Esophagus muscularis mucosa (tissue), 4 donors: ENCODE measurements at regions not wholly inside any gene's neighbourhood (a gene's known extent, or its start where the extent isn't known, plus 50 kb on each side); places are given as distances from the start of the nearest gene placed in this dataset.

Experiments used
- DNase-seq: peaks from one replicate; pipeline ENCODE4 v3.0.0-alpha.2; 2017; ENCODE audit errors: extremely low spot score
- H3K27ac ChIP-seq, 4 donors: fragments of 200-600 bp; sonication (generic); replicated peaks in 1 of 4; 1 replicate in 3 of 4; 2 replicates in 1 of 4; pipeline ENCODE4 v1.5.1; 2016 to 2019; ENCODE audit warnings: mild to moderate bottlenecking in 1 of 4
- H3K27me3 ChIP-seq, 4 donors: fragments of 200-600 bp; sonication (generic); one replicate each; pipeline versions ENCODE4 v1.5.1 to v1.6.0; 2016 to 2019
- H3K36me3 ChIP-seq, 4 donors: fragments of 200-600 bp; sonication (generic); one replicate each; pipeline ENCODE4 v1.5.1; 2016 to 2019
- H3K4me1 ChIP-seq, 4 donors: fragments of 200-600 bp; sonication (generic); one replicate each; pipeline ENCODE4 v1.5.1; 2016 to 2019
- H3K4me3 ChIP-seq, 4 donors: fragments of 200-600 bp; sonication (generic); 1 replicate in 2 of 4; 2 replicates in 2 of 4; pipeline ENCODE4 v1.5.1; 2016 to 2019; ENCODE audit warnings: mild to moderate bottlenecking in 4 of 4, moderate library complexity in 1 of 4
- H3K9me3 ChIP-seq, 4 donors: fragments of 200-600 bp; sonication (generic); 1 replicate in 3 of 4; 2 replicates in 1 of 4; pipeline ENCODE4 v1.5.1; 2016 to 2019
- CTCF ChIP-seq, 3 experiments: fragments of 200-600 bp in 2 of 3; fragments of 450-650 bp in 1 of 3; sonication (generic) in 2 of 3; IDR thresholded peaks; one replicate each; pipeline ENCODE4 v1.5.1; 2017 to 2019; ENCODE audit warnings: antibody characterized with exemption in 3 of 3, mild to moderate bottlenecking in 2 of 3, moderate library complexity in 1 of 3
- EP300 ChIP-seq: sonication (generic); formaldehyde crosslinking; IDR thresholded peaks from one replicate; pipeline ENCODE4 v1.6.1; 2017; ENCODE audit warnings: antibody characterized with exemption
- POLR2A ChIP-seq: fragments of 450-650 bp; IDR thresholded peaks from one replicate; pipeline ENCODE4 v1.6.1; 2017; ENCODE audit warnings: antibody characterized with exemption, moderate library complexity, mild to moderate bottlenecking, low read depth
- POLR2AphosphoS5 ChIP-seq, 2 donors: sonication (generic); formaldehyde crosslinking; IDR thresholded peaks; one replicate each; pipeline ENCODE4 v1.6.1; 2017; ENCODE audit warnings: antibody characterized with exemption in 2 of 2
- WGBS: methylation state at CpG from one replicate; pipeline ENCODE4 v1.1.5; 2018; 5-methylcytosine and 5-hydroxymethylcytosine counted together
- intact Hi-C: fragments of 100-400 bp; cut with DNase I; formaldehyde crosslinking; loops from one replicate; pipeline ENCODE4 v1.15.1; 2023

- Histone ChIP-seq H3K4me1 (peaks cover 0 to 2% (median 1%) of the 10 kb centered on the region in 4 donors), H3K36me3 (no peaks in the 10 kb centered on the region), H3K27me3 (peaks cover 0 to 5% (median 0%) of the 10 kb centered on the region in 4 donors), H3K27ac (no peak overlapping the region), H3K9me3 (no peaks in the 10 kb centered on the region), H3K4me3 (no peak overlapping the region)
- intact Hi-C loops: no loop called here
- DNase-seq: no peak
- TF ChIP-seq EP300: no peak
- TF ChIP-seq POLR2A: no peak
- no peak for TF ChIP-seq POLR2AphosphoS5 (IDR thresholded peaks at IDR 0.05)
- no peak for TF ChIP-seq CTCF (IDR thresholded peaks at IDR 0.05)
- 84% methylated on average over 6 of the region's 7 CpGs for WGBS
Observed at GRCh38 chr2:236740506-236740905, 170.9 kb downstream of the ACKR3 start.

- peak overlapping the region in 3 of 4 donors; percentile 5 to 57 (median 7) for H3K27ac ChIP-seq
- TF ChIP-seq POLR2AphosphoS5 (IDR thresholded peaks at IDR 0.05) (no peak), CTCF (IDR thresholded peaks at IDR 0.05) (no peak), EP300 (no peak), POLR2A (no peak)
- intact Hi-C loops: no loop called here
- no peak for DNase-seq
- H3K27me3 ChIP-seq: no peaks in the 10 kb centered on the region
- H3K4me3 ChIP-seq: no peak overlapping the region
- H3K36me3 ChIP-seq: no peaks in the 10 kb centered on the region
- peaks cover 4 to 12% (median 8%) of the 10 kb centered on the region in 4 donors for H3K4me1 ChIP-seq
- no peaks in the 10 kb centered on the region for H3K9me3 ChIP-seq
- 66% methylated on average over 11 of the region's 14 CpGs for WGBS
Observed at GRCh38 chr2:236743039-236743920, 173.7 kb downstream of the ACKR3 start.

- no peak for DNase-seq
- intact Hi-C loops: no loop called here
- no peak overlapping the region for H3K27ac ChIP-seq
- TF ChIP-seq CTCF (IDR thresholded peaks at IDR 0.05): no peak
- TF ChIP-seq EP300: no peak
- no peak for TF ChIP-seq POLR2AphosphoS5 (IDR thresholded peaks at IDR 0.05)
- TF ChIP-seq POLR2A: no peak
- no peaks in the 10 kb centered on the region for H3K36me3 ChIP-seq
- no peaks in the 10 kb centered on the region for H3K9me3 ChIP-seq
- peaks cover 7 to 16% (median 10%) of the 10 kb centered on the region in 4 donors for H3K4me1 ChIP-seq
- no peak overlapping the region for H3K4me3 ChIP-seq
- H3K27me3 ChIP-seq: no peaks in the 10 kb centered on the region
- WGBS: 59% methylated on average over 1 of the region's 1 CpG
Observed at GRCh38 chr2:236743921-236744280, 174.3 kb downstream of the ACKR3 start.

DNA sequence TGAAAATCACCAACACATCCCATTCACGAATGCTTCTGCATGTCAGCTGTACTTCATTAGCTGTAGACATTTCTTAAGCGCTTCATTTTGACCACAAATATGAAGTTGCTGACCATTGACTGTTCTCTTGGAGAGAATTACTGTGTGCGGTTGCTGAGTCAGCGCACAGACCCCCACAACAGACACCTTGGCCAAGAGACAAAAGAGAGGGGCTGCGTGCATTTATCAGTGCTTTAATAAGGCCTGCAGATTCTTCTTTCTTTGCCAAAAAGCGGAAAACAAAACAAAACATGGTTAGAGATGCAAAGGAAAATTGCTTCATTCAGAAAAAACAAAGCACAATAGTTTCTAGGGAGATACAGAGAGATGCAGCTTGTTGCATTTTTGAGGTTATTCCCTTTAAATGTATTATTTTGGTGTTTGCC is 174.7 kb downstream of the ACKR3 start:
- 78% methylated on average over 6 of the region's 6 CpGs for WGBS
- H3K9me3 ChIP-seq: no peaks in the 10 kb centered on the region
- intact Hi-C loops: no loop called here
- H3K36me3 ChIP-seq: no peaks in the 10 kb centered on the region
- DNase-seq: no peak
- H3K4me1 ChIP-seq: peaks cover 8 to 18% (median 13%) of the 10 kb centered on the region in 4 donors
- H3K27ac ChIP-seq: no peak overlapping the region
- H3K27me3 ChIP-seq: no peaks in the 10 kb centered on the region
- H3K4me3 ChIP-seq: no peak overlapping the region
- no peak for TF ChIP-seq EP300
- no peak for TF ChIP-seq CTCF (IDR thresholded peaks at IDR 0.05)
- no peak for TF ChIP-seq POLR2AphosphoS5 (IDR thresholded peaks at IDR 0.05)
- TF ChIP-seq POLR2A: no peak
